ENCODE measurements at regions not wholly inside any gene's neighbourhood (a gene's known extent, or its start where the extent isn't known, plus 50 kb on each side); places are given as distances from the start of the nearest gene placed in this dataset.

DNA sequence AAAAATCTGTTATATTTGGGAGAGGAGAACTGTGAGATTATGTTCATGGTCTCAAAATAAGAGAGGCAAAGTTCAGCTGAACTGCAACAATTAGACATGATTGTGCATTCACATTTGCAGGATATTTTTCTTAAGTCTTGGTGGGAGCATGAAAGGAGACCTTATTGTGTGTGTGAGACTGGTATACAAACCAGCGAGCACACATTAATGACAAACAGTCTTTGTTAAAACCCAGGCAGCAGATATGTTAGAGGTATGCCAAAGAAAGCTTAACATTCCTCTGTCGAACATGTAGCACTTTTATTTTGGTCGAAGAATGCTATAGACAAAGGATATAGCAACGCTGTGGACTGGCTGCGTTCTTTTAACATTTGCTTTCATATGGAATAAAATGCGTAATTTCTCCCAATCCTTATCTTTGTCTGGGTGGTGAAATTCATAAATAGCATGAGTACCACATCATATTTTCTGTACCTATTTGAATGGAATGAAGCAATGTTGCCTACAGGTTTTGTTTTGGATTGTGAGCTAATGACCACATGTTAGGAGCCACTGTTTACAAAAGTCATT is 88.4 kb downstream of the ICOS start:
- TF ChIP-seq, protein P1, sequence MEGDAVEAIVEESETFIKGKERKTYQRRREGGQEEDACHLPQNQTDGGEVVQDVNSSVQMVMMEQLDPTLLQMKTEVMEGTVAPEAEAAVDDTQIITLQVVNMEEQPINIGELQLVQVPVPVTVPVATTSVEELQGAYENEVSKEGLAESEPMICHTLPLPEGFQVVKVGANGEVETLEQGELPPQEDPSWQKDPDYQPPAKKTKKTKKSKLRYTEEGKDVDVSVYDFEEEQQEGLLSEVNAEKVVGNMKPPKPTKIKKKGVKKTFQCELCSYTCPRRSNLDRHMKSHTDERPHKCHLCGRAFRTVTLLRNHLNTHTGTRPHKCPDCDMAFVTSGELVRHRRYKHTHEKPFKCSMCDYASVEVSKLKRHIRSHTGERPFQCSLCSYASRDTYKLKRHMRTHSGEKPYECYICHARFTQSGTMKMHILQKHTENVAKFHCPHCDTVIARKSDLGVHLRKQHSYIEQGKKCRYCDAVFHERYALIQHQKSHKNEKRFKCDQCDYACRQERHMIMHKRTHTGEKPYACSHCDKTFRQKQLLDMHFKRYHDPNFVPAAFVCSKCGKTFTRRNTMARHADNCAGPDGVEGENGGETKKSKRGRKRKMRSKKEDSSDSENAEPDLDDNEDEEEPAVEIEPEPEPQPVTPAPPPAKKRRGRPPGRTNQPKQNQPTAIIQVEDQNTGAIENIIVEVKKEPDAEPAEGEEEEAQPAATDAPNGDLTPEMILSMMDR (conservative IDR thresholded peaks at IDR 0.05 in 1 of 2, IDR thresholded peaks at IDR 0.05 in 1 of 2; ENCODE audit: low read depth in 1 of 2, low read length in 2 of 2): no peak
- TF ChIP-seq EZH2 (IDR thresholded peaks at IDR 0.05; ENCODE audit: low read length, missing control alignments): no peak
